ENCODE measurements at regions not wholly inside any gene's neighbourhood (a gene's known extent, or its start where the extent isn't known, plus 50 kb on each side); places are given as distances from the start of the nearest gene placed in this dataset.

GRCh38 chr10:78947226-78947625, 121.5 kb upstream of the ZMIZ1 start:
- no peaks in the 10 kb centered on the region for H3K9me3 ChIP-seq (ENCODE audit: control insufficient read depth in 1 of 2, insufficient read depth in 1 of 2, low read depth in 1 of 2, low read length in 2 of 2)
- H3K4me2 ChIP-seq (ENCODE audit: low read length) = no peak overlapping the region
- H4K20me1 ChIP-seq (ENCODE audit: insufficient read depth) = no peaks in the 10 kb centered on the region
- intact Hi-C loops (cut with micrococcal nuclease) = no loop called here
- TF ChIP-seq EGR1 (IDR thresholded peaks at IDR 0.05; ENCODE audit: low read depth) = no peak
- DNase-seq (ENCODE audit: low read depth, low spot score) (no peak), ATAC-seq (no peak)
- CTCF ChIA-PET = no interaction called here
- no peaks in the 10 kb centered on the region for H3K9me2 ChIP-seq (ENCODE audit: insufficient read depth)
- H3K4me1 ChIP-seq (ENCODE audit: control insufficient read depth in 1 of 2, insufficient read depth in 2 of 2, low read length in 2 of 2) = peaks cover 0 to 4% of the 10 kb centered on the region in 2 experiments; a peak in 1 of 4 replicates
- POLR2A ChIA-PET = no interaction called here
- no peaks in the 10 kb centered on the region for H3K27me3 ChIP-seq (ENCODE audit: insufficient read depth, low read length)
- BruUV-seq (replicated peaks) = no TSS peak
- no peak overlapping the region for H3K4me3 ChIP-seq (replicated peaks in 1 of 2; ENCODE audit: low read depth in 1 of 2, low read length in 2 of 2)
- RAD21 ChIA-PET (ENCODE audit: low non-redundant PET in 1 of 2, low total read pairs in 2 of 2, uncharacterized antibody in 2 of 2, unreplicated experiment in 2 of 2) = no interaction called here
- H2AFZ ChIP-seq (ENCODE audit: low read depth, low read length, poor library complexity, severe bottlenecking) = no peak overlapping the region
- H3K27ac ChIP-seq (ENCODE audit: low read depth, low read length) = no peak overlapping the region
- H3K79me2 ChIP-seq (ENCODE audit: insufficient read depth, low read length) = no peaks in the 10 kb centered on the region
- no peak overlapping the region for H3K9ac ChIP-seq (ENCODE audit: low read length)
- H3K36me3 ChIP-seq (ENCODE audit: control insufficient read depth in 1 of 2, insufficient read depth in 2 of 2, low read length in 2 of 2) = no peaks in the 10 kb centered on the region

- no TSS peak for BruUV-seq (replicated peaks)
- ChIA-PET CTCF (no interaction called here), POLR2A (no interaction called here), RAD21 (ENCODE audit: low non-redundant PET in 1 of 2, low total read pairs in 2 of 2, uncharacterized antibody in 2 of 2, unreplicated experiment in 2 of 2) (no interaction called here)
- H3K4me3 ChIP-seq (replicated peaks in 1 of 2; ENCODE audit: low read depth in 1 of 2, low read length in 2 of 2) = no peak overlapping the region
- H2AFZ ChIP-seq (ENCODE audit: low read depth, low read length, poor library complexity, severe bottlenecking) = no peak overlapping the region
- peaks cover 0 to 4% of the 10 kb centered on the region in 2 experiments; a peak in 1 of 4 replicates for H3K4me1 ChIP-seq (ENCODE audit: control insufficient read depth in 1 of 2, insufficient read depth in 2 of 2, low read length in 2 of 2)
- no peak for DNase-seq (ENCODE audit: low read depth, low spot score)
- no peak overlapping the region for H3K9ac ChIP-seq (ENCODE audit: low read length)
- no peaks in the 10 kb centered on the region for H3K36me3 ChIP-seq (ENCODE audit: control insufficient read depth in 1 of 2, insufficient read depth in 2 of 2, low read length in 2 of 2)
- intact Hi-C loops (cut with micrococcal nuclease) = no loop called here
- no peak overlapping the region for H3K27ac ChIP-seq (ENCODE audit: low read depth, low read length)
- H3K9me2 ChIP-seq (ENCODE audit: insufficient read depth) = no peaks in the 10 kb centered on the region
- no peaks in the 10 kb centered on the region for H3K27me3 ChIP-seq (ENCODE audit: insufficient read depth, low read length)
- no peak overlapping the region for H3K4me2 ChIP-seq (ENCODE audit: low read length)
- no peaks in the 10 kb centered on the region for H4K20me1 ChIP-seq (ENCODE audit: insufficient read depth)
- ATAC-seq = no peak
- TF ChIP-seq EZH2 (IDR thresholded peaks at IDR 0.05) (no peak), TCF7L2 (IDR thresholded peaks at IDR 0.05; ENCODE audit: borderline replicate concordance, extremely low read depth, insufficient read depth, insufficient read length) (no peak), EGR1 (IDR thresholded peaks at IDR 0.05; ENCODE audit: low read depth) (no peak)
- H3K9me3 ChIP-seq (ENCODE audit: control insufficient read depth in 1 of 2, insufficient read depth in 1 of 2, low read depth in 1 of 2, low read length in 2 of 2) = no peaks in the 10 kb centered on the region
- H3K79me2 ChIP-seq (ENCODE audit: insufficient read depth, low read length) = no peaks in the 10 kb centered on the region
Observed at GRCh38 chr10:78947733-78948132, 121.0 kb upstream of the ZMIZ1 start.

GRCh38 chr10:78948621-78949030, 120.1 kb upstream of the ZMIZ1 start:
- DNase-seq (ENCODE audit: low read depth, low spot score) (no peak), ATAC-seq (0 out of 2 replicates have a peak, but pooled peaks have one; percentile 30)
- H4K20me1 ChIP-seq (ENCODE audit: insufficient read depth) = no peaks in the 10 kb centered on the region
- H3K4me3 ChIP-seq (replicated peaks in 1 of 2; ENCODE audit: low read depth in 1 of 2, low read length in 2 of 2) = no peak overlapping the region
- ChIA-PET POLR2A (no interaction called here), RAD21 (ENCODE audit: low non-redundant PET in 1 of 2, low total read pairs in 2 of 2, uncharacterized antibody in 2 of 2, unreplicated experiment in 2 of 2) (no interaction called here), CTCF (no interaction called here)
- no peak overlapping the region for H3K4me2 ChIP-seq (ENCODE audit: low read length)
- no peak overlapping the region for H3K27ac ChIP-seq (ENCODE audit: low read depth, low read length)
- H3K27me3 ChIP-seq (ENCODE audit: insufficient read depth, low read length) = no peaks in the 10 kb centered on the region
- intact Hi-C loops (cut with micrococcal nuclease) = no loop called here
- no peaks in the 10 kb centered on the region for H3K9me2 ChIP-seq (ENCODE audit: insufficient read depth)
- no peak overlapping the region for H3K9ac ChIP-seq (ENCODE audit: low read length)
- no TSS peak for BruUV-seq (replicated peaks)
- H3K79me2 ChIP-seq (ENCODE audit: insufficient read depth, low read length) = no peaks in the 10 kb centered on the region
- no peaks in the 10 kb centered on the region for H3K36me3 ChIP-seq (ENCODE audit: control insufficient read depth in 1 of 2, insufficient read depth in 2 of 2, low read length in 2 of 2)
- no peaks in the 10 kb centered on the region for H3K9me3 ChIP-seq (ENCODE audit: control insufficient read depth in 1 of 2, insufficient read depth in 1 of 2, low read depth in 1 of 2, low read length in 2 of 2)
- H2AFZ ChIP-seq (ENCODE audit: low read depth, low read length, poor library complexity, severe bottlenecking) = no peak overlapping the region
- H3K4me1 ChIP-seq (ENCODE audit: control insufficient read depth in 1 of 2, insufficient read depth in 2 of 2, low read length in 2 of 2) = peaks cover 0 to 4% of the 10 kb centered on the region in 2 experiments; a peak in 1 of 4 replicates
- TF ChIP-seq POLR2AphosphoS5 (IDR thresholded peaks at IDR 0.05; ENCODE audit: low read depth, low read length) (no peak), RAD21 (IDR thresholded peaks at IDR 0.05; ENCODE audit: low read depth) (no peak), TCF7L2 (IDR thresholded peaks at IDR 0.05; ENCODE audit: borderline replicate concordance, extremely low read depth, insufficient read depth, insufficient read length) (no peak), REST (IDR thresholded peaks at IDR 0.05; ENCODE audit: low read depth) (no peak), SP1 (IDR thresholded peaks at IDR 0.05; ENCODE audit: low read depth) (no peak), MAX (IDR thresholded peaks at IDR 0.05) (no peak), POLR2A (IDR thresholded peaks at IDR 0.05; ENCODE audit: borderline replicate concordance, extremely low read depth, insufficient read depth, insufficient read length) (no peak), ATF3 (IDR thresholded peaks at IDR 0.05) (no peak), EZH2phosphoT487 (IDR thresholded peaks at IDR 0.05; ENCODE audit: borderline replicate concordance) (no peak)

All from HCT116 (cell line).